Pulmonary artery endothelial cell (primary cell): ENCODE measurements at regions not wholly inside any gene's neighbourhood (a gene's known extent, or its start where the extent isn't known, plus 50 kb on each side); places are given as distances from the start of the nearest gene placed in this dataset.
"Not testable (repeated sequence)": the region's sequence is repeated elsewhere in the genome, so short reads cannot be mapped to it uniquely, and the experiment has no call there.

ENCODE experiments used
- DNase-seq: peaks from one replicate; pipeline ENCODE4 v3.0.0-alpha.2; 2011; ENCODE audit warnings: low read depth, low spot score

- no peak for DNase-seq
These were observed 134.6 kb upstream of the ADRA1B start for GRCh38 chr5:159781626-159782157.

DNA sequence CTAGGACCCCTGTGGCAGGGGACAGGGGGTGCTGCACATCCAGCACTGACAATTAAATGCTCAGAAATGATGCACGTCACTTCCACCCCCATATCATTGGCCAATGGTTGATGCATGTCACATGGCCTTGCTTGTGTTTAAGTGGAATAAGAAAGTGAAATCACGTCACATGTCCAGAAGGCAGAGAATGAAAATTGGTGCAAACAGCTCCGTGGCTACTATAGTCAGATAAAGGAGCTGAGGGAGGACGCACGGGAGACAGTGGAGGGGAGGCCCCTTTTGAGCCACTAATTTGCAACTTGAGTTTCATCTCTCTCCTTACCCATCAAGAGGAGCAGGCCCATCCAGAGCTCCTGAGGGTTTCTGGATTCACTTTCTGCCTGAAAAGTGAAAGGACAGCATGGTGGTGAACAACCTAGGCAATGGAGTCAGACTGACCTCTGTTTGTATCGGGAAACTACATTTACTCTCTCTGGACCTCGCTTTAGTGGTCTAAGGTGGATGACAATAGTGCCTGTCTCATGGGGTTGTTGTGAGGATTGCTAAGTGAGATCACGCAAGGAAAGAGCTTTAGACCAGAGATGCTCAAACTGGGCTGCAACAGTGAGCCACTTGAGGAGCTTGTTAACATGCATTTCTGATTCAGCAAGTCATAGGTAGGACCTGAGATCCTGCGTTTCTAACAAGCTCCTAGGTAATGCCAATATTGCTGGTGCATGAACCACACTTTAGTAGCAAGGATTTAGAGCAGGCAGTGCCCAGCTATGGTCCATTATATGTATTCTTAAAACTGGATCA is 133.9 kb upstream of the ADRA1B start:
- DNase-seq: no peak

DNA sequence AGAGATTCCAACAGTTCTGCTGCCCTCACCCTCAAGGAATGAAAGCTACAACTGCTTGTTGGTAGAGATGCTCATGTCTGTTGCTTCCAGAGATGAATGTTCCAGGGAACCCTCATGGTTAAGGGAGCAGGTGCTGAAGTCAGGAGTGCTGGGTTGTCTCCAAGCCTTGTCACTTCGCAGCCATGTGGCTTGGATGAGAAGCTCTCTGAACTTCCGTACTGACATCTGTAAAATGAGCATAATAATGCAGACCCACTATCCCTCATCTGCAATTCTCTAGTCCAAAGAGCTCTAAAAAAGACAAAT is 133.3 kb upstream of the ADRA1B start:
- DNase-seq: no peak

DNA sequence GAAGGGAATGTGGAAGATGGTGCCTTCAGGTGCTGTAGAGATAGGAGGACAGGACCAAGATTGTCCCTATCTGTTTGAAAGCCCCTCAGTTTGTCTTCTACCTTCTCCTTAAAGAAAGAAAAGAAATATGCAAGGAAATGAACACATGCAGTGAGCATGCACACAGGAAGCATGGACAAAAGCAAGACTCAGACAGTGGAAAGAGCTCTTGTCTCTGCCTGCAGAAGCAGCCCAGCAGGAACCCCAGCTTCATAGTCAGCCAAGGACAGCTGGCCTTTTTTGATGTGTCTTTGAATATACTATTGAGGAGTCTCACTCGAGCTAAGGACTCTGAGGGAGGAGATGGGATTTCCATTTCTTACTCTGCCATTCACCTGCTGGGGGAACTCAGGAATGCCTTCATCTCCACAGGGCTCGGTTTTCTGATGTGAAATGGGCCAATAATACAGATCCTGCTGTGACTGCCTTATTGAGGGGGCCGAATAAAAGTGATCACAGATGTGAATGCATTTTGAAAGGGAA is 132.5 kb upstream of the ADRA1B start:
- no peak for DNase-seq

DNA sequence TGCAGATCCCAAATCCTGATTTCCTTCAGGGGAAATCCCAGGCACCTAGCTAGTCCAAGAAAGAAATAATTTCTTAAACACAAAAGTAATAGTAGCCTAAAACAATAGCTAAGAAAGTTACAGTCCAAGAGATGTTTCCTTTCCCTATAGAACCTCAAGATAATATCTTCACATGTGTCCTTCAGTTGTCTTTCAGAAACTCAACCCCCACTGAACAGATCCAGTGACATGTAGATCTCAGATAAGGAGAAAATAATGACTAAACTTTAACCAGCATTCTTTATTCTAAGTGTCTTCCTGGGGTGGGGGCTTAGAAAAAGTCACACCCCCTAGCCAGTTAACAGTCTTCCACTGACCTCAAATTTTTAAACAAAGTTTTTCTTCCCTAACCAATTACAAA is 131.3 kb upstream of the ADRA1B start:
- DNase-seq: no peak

DNA sequence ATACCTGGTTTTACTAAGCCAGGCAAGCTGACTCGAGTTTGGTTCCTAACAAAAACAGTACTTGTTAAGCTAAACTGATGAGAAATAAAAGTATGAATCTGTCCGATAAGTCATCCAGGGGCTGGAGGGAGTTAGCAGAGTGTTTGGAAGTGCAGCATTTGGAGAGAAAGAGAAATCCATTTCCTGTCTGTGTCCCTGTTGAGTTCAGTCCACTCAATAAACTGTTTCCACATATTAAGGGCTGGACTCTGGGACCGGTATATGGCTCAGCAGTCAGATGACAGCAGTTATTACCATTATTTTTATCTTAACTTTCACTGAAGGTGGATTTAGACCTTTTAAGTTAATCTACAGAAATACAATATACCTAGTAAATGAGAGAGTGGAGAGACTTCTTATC is 130.6 kb upstream of the ADRA1B start:
- no peak for DNase-seq

- DNase-seq: no peak
These were observed 130.1 kb upstream of the ADRA1B start for GRCh38 chr5:159786201-159786600.

GRCh38 chr5:159786901-159787691 is 129.2 kb upstream of the ADRA1B start:
- DNase-seq: no peak

- DNase-seq: no peak
These were observed 128.4 kb upstream of the ADRA1B start for GRCh38 chr5:159787837-159788236.

DNA sequence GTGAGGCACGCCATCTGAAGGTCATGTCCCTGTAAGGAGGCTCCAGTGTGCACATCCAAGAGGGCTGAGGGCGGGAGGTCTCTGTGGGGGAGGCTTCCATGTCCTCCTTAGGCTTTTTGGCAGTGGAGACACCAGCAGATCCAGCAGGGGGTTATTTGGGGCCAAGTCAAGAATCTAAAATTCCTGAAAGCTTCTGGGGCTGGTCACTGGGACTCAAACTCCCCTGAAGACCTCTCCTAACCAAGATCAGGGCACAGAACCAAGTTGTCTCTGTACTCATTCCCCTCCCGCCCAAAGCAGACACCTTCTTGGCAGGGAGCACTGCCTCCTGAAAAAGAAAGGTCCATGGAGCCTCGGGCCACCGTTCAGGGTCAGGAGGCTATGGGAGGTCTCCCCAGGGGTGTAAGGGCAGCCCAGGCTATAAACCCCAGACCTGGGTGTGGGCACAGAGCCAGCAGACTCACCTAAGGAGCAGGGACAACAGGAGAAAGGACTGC is 127.4 kb upstream of the ADRA1B start:
- DNase-seq: no peak

DNA sequence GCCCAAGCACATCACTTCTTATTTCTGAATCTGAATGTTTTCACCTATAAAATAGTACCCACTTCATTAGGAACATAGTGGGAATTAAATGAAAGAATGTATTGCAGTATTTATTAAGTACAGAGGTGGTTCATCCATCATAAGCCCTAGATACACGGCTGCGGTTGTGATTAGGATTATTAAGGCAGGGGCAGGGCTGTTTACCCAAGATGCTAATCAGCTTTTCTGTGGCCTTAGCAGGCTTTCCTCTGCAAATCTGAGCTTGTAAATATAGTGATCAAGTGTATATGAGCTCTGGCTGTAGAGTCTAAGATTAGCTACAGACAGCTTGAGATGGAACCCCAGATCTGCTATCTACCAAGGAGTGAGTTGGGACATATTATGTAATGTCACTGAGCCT is 124.1 kb upstream of the ADRA1B start:
- DNase-seq: no peak

- DNase-seq: no peak
These were observed 118.9 kb upstream of the ADRA1B start for GRCh38 chr5:159797261-159797970.

DNA sequence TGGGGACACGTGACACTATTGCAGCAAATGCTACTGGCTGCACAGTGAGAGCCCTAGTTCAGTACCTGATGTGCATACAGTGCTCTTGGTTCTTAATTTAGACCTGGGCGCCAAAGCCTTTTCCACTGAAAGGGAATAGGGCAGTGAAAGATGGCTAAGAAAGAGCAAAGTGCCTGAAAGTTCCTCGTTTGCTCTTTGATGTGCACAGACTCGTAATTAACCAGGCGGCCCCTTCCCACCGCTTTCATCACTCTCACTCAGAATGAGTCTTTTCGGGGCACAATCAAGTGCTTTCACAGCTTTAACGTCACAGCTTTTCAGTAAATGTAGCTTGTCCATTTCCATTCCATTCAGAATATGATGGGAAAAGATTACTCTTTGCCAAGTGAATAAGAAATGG is 116.6 kb upstream of the ADRA1B start:
- DNase-seq: no peak

DNA sequence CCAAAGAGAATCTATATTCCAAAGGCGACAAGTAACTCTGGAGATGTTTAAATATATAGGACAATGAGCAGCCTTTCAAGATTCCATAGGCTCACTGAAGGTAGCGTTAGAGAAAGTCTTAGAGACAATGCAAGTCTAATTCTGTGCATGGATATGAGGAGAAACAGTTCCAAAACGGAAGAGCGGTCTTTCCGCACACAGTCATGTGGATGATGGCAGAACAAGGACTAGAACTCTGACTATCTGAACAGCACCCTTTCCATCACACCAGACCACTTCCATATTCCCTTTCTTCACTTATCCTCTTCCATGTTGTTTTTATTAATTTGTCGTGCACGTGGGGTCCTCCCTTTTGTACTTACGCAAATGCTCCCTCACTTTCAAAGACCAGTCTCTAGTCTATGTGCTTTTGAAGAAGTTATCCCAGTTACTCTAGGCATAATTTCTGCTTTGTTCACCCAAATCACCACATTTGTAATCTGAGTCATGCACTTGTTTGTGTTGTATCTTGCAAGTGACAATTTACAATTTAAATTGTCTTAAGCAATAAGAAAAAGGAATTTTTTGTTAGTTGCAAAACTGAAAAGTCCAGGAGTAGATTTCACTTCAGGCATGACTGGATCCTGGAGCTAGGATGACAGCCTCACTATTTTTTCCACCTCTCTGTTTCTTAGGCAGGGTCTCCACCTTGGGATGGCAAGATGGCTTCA is 116.0 kb upstream of the ADRA1B start:
- DNase-seq: no peak

DNA sequence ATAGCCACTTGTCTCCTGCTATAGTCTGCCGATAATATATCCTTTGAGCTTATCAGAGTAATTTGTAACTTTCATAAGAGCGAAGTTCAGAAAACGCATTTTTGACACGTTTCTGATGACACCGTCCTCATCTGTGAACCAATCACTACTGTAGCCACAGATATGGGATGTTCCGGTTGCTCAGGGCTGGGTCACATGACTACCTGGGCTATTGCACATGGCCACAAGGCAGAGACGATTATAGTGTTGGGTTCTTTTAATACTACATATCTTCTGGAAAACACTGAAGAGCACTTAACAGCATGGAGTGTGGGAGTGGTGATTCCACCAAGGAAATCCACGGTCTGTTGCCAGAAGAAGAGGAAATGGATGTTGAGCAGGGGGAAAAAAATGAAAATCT is 115.0 kb upstream of the ADRA1B start:
- DNase-seq: no peak

GRCh38 chr5:159802661-159803060 is 113.6 kb upstream of the ADRA1B start:
- no peak for DNase-seq

- DNase-seq: no peak
These were observed 112.2 kb upstream of the ADRA1B start for GRCh38 chr5:159804121-159804520.

DNA sequence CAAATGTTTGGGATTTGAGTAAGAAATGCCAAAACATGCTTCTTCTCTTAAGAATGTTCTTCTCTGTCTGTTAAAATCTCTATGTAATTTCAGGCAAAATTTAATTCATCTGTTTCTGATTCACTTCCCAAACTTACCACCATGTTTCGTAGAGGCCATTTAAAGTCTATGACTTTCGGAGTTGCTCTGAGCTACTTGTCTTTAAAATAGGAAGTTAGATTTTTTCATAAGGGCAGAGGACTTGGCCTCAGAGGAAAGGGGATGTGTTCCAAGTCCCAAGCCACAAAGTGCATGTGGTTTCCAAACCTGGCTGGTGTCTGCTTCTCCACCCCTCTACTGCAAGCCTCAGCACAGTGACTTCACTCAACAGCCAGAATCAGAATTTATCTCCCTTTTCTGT is 111.3 kb upstream of the ADRA1B start:
- no peak for DNase-seq

- DNase-seq: not testable (repeated sequence)
These were observed 109.1 kb upstream of the ADRA1B start for GRCh38 chr5:159807135-159807534.

DNA sequence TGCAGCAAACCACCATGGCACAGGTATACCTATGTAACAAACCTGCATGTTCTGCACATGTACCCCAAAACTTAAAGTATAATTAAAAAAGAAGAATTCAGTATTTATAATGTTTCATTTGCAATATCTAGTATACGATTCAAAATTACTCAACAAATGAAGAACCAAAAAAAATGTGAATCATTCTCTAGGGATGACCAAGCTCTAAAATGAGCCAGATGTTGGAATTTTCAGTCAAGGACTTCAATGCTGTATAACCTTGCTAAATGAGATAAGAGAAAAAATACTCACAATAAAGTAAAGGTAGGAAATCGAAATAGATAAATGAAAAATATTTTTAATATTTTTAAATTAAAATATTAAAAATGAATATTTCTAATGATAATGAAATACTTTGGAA is 108.7 kb upstream of the ADRA1B start:
- DNase-seq: no peak

GRCh38 chr5:159811712-159812111 is 104.6 kb upstream of the ADRA1B start:
- no peak for DNase-seq
